GM18861 (cell line): ENCODE measurements at regions not wholly inside any gene's neighbourhood (a gene's known extent, or its start where the extent isn't known, plus 50 kb on each side); places are given as distances from the start of the nearest gene placed in this dataset.
"Not testable (repeated sequence)": the region's sequence is repeated elsewhere in the genome, so short reads cannot be mapped to it uniquely, and the experiment has no call there.

Experiments
- ATAC-seq: cut with Tn5 transposase; IDR thresholded peaks from one replicate; pipeline ENCODE4 v1.9.1; 2021; ENCODE audit not compliant: unreplicated experiment

DNA sequence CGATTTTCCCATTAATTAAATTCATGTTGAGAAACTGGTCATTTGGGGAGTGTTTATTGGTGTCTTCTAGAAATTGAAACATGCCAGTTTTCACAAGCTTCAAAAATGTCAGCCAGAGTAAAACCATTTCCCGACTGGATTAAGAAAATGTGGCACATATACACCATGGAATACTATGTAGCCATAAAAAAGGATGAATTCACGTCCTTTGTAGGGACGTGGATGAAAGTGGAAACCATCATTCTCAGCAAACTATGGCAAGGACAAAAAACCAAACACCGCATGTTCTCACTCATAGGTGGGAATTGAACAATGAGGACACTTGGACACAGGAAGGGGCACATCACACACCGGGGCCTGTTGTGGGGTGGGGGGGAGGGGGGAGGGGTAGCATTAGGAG is 162.1 kb upstream of the FGF13 start:
- ATAC-seq, result not testable (repeated sequence)

DNA sequence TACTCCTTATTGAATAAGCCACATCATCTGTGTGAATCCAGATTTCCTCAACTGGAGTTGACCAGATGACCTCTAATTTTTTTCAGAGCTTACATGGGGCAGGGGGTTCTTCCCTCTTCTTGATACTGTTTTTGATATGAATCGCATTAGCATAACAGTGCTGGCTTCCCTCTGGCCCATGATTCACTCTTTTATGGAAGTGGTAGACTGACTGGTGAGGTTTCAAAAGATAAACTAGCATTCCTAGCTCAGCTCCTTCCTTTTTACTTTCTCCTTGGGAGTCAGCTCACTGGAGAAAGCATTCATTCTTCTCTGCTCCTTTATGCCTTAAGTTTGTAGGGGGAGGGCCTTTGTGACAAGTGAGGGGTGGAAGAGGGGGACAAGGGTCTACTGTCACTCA is 161.0 kb upstream of the FGF13 start:
- ATAC-seq, result no peak

DNA sequence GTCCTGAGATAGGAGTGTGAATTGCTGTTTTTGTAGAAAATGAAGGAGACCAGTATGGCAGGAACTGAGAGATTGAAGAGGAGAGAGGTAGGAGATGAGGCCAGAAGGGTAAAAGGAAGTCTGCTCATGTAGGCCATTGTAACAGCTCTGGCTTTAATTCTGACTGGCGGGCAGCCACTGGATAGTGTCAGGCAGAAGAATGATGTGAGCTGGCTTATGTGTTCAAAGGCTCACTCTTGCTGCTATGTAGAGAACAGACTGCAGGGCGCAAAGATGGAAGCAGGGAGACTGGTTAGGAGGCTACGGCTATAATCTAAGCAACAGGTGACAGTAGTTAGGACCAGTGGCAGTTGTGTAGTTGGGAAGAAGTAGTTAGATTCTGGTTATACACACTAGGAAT is 160.2 kb upstream of the FGF13 start:
- no peak for ATAC-seq

DNA sequence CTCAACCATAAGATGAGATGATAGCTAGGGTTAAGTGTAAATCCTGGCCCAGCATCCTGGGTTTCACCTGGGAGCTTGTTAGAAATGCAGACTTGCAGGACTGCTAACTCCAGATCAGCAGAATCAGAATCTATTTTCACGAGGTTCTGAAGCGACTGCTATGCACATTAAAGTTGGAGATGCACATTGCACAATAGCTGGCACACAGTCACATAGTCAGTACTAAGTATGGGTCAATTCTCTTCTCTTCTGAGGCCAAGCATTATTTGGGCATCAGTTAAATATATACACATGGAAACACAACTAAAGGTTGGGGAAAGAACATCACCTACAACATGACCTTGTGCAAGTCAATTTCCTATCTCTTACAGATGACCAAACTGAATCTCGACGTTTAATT is 155.1 kb upstream of the FGF13 start:
- ATAC-seq, result no peak

DNA sequence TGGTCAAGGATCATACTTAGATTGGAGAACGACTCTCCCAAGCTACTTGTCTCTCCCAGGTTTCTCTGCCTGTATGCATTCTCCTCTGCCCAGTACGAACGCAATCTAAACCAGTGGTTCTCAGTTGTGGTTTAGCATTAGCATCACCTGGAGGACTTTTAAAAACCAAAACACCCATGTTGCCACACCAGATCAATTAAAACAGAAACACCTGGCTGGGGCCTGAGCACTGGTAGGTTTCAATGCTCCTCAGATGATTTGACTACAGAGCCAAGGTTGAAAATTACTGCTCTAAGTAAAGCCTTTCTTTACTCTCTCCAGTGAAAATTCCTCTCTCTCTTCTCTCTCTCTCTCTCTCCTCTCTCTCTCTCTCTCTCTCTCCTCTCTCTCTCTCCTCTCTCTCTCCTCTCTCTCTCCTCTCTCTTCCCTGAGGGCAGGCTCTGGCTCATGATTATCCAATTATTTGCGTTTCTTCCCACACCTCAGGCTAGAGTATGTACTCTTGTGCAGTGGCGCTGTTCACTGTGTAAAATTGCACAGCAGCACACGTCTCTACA is 153.7 kb upstream of the FGF13 start:
- ATAC-seq, result no peak

DNA sequence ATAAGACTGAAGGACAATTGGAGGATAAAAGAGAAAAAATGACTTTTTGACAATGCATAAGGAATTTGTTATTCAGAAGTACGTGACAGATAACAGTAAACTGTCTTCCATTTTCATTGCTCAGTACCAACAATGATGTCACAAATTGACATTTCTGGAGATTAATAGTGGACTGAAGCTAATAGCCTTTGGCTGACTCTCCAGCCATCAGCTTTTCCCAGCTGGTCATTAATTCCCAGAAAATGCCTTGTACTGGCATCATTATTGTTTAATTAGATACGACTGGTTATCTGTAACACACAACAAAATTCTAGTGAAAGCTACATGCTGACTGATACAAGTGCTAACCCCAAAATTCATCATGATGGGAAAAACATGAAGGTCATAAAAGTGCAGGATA is 147.9 kb upstream of the FGF13 start:
- ATAC-seq, result no peak

DNA sequence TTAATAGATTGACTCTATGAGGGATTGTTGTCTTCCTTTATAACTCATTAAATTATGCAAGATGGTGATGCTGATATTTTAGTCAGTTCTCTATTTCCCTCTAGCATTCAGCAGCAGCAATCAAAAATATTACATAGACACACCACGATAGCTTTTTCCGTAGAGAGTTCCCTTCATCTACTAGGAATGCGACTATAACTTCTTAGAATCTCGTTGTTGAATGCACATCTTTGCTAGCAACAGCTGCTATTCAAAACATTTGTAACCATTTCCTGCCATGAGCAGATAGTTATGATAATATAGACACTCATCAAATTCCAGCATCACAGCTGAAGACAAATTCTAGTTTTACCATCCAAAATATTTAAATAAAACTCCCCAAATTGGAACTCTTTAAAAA is 147.4 kb upstream of the FGF13 start:
- ATAC-seq, result no peak

DNA sequence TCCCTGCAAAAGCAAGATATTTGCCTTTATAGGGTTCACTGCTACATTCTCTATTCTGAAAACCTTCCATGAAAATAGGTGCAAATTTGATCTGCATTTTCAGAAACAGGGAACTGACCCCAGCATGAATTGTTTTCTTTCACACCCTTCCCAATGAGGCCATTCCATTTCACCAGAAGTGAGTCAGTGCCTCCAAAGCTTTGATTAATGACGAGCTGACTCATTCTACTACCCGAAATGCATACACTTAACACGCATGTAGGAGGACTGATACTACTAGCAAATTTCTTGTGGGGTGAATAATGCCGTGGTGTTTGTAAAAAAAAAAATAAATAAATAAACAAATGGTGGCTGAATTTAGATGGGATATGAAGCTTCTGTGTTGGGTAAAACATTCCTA is 146.9 kb upstream of the FGF13 start:
- ATAC-seq, result no peak

DNA sequence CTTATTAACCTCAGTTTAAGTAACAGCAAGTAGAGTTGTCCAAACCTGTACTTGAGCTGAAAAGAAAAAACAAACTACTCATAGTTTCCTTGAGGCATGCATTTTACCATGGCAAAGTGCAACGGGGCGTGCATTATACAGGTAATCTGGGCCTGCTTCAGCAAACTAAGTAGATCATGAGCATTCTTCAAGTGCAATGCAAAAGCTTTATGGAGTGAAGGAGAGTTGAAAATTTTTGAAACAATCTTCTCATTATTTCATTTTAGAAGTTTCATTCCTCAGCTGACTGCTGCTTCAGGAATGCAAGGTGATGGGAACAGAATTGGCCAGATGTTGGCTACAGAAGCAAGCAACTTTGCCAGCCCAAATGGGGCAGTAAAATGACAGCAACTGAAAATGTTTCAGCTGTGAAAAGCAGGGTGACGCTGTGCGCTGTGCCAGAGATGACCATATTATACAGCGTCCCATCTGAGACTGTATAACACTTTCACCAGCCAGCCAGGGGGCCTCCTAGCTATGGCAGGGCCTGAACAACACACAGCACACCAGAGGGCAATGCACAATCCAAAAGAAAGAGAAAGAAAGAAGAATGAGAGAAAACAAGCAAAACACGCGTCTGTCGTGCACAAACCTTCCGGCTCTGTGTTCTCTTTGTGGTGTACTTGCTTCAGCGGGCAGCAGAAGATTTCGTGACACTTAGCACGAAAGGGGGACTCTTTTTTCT is 145.5 kb upstream of the FGF13 start:
- ATAC-seq, result no peak

DNA sequence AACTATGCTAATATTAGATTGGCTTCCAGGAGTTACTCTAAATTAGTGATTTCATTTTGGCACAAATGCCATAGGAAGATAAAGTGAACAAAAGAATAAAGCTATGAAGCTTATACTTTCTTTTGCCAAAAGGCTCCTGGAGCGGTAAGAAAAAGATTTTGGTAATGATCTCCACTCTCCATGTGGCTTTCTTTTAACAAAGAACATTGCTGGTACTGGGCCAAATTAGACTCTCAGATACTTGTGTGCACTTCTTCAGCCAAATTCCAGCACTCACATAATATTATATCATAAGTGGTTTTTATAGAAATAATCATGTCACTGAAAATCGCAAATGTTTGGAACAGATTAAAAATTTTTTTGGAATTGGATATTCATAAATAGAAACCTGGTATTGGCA is 142.4 kb upstream of the FGF13 start:
- no peak for ATAC-seq

DNA sequence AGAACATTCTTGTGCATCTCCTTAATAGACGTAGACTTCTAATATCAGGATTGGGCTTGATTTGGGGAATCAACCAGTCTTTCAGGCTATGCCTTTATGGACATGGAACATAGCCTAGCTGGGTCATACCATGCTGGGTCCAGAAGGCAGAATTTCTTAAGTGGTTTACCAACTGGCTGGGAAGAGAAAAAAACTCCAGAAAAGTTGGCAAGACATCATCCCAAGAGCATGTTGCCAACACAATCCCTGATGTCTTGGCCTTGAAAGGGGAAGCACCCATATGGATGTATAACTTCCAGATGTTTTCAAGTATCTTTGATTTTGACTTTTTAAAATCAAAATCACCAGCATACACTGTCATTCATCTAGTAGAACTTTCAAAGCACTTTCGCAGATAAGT is 138.0 kb upstream of the FGF13 start:
- no peak for ATAC-seq

DNA sequence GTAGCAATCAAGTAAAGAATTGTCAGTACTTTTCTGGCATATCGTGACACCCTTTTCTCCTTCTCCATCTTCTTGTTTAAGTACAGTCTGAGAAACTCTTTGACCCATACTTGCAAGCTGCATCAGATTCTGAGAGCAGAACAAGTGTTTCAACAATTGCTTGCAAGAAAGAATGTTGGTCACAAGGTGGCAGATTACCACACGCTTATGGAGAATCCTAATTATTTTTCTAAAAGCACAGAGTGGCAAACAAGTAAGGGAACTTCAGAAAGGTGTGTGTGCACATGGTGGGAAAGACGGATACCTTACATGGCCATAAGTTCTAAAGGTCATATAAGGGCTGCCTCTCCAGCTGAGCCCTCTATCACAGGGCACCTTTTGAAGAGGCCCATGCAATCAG is 136.4 kb upstream of the FGF13 start:
- no peak for ATAC-seq

DNA sequence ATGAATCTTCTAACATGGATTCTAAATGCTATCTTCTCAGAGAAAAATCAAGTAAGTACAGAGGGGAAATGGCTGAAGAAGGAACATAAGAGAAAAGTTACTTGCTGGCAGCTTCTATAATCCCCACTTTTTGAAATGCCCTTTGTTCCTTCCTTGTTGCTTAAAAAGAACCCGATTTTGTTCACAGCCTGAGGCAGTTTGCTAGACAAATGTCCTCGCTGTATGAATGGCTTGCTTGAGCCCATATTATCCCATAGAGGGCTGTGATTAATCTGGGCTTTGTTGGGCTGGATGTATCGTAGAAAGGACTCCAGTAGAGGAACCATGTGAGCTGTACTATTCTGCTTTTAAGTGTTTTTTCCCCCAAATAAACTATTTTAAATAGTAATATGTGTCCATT is 134.3 kb upstream of the FGF13 start:
- ATAC-seq, result no peak

DNA sequence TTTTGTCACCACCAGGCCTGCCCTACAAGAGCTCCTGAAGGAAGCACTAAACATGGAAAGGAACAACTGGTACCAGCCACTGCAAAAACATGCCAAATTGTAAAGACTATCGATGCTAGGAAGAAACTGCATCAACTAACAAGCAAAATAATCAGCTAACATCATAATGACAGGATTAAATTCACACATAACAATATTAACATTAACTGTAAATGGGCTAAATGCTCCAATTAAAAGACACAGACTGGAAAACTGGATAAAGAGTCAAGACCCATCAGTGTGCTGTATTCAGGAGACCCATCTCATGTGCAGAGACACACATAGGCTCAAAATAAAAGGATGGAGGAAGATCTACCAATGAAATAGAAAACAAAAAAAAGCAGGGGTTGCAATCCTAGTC is 95.9 kb upstream of the FGF13 start:
- ATAC-seq, result not testable (repeated sequence)

DNA sequence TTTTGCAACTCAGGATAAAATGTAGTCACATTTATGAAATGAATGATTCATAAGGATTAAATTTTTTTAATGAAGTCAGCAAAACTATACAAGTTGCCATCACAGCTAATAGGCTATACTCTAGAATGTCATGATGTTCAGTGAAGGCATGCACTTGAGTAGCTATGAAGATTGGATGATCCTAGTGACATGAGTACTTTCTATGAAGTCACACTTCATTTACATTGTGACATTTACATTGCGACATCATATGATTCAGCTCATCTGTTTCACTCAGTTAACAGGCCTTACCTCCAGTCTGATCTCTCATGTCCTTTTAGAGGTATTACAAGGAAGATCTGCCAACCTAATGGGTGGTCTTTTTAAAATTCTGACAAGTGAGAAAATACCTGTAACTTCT is 82.7 kb upstream of the FGF13 start:
- no peak for ATAC-seq

DNA sequence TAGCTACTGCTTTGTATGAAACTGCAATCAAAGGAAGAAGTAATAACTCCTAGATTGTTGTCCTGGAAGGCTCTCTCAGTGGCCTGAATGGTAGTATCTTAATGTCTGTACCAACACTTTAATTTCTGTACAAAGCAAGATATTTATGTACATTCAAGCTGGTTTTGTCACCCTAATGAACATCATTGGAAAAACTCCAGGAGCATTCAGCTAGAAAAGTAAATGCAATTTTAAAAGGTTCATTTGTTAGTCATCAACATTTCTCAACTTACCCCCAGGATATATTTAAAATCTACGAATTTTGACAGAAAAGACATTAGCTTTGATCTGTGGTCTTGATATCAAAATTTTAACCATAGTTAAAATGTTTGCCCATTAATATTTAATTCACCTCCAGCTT is 80.0 kb upstream of the FGF13 start:
- ATAC-seq, result no peak

DNA sequence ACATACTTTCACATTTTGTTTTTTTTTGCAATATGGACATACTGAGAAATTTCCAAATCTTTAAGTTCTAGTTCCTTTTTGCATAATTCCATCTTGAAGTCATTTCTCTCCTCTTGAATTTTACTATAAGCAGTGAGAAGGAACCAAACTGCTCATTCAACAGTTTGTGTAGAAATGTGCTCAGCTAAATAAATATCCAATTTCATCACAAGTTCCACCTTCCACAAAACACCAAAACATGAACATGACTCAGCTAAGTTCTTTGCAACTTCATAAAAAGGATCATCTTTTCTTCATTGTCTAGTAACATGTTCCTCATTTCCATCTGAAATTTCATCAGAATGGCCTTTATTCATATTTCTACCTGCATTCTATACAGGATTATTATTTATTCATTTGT is 77.3 kb upstream of the FGF13 start:
- ATAC-seq, result no peak

DNA sequence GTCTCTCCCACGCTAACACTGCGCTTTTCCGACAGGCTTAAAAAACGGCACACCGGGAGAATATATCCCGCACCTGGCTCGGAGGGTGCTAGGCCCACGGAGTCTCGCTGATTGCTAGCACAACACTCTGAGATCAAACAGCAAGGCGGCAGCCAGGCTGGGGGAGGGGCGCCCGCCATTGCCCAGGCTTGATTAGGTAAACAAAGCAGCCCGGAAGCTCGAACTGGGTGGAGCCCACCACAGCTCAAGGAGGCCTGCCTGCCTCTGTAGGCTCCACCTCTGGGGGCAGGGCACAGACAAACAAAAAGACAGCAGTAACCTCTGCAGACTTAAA is 67.0 kb upstream of the FGF13 start:
- not testable (repeated sequence) for ATAC-seq

DNA sequence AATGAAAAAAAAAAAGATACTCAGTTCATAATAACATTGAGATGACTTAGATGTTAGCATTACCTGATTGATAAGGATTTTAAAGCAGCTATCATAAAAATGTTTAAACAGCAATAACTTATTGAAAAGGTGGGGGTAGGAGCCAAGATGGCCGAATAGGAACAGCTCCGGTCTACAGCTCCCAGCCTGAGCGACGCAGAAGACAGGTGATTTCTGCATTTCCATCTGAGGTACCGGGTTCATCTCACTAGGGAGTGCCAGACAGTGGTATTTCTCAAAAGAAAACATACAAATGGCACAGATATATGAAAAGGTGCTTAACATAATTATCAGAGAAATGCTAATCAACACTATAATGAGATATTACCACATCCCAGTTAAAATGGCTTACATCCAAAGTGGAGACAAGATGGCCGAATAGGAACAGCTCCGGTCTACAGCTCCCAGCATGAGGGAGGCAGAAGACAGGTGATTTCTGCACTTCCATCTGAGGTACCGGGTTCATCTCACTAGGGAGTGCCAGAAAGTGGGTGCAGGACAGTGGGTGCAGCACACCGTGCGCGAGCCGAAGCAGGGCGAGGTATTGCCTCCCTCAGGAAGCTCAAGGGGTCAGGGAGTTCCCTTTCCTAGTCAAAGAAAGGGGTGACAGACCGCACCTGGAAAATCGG is 66.5 kb upstream of the FGF13 start:
- ATAC-seq, result not testable (repeated sequence)

DNA sequence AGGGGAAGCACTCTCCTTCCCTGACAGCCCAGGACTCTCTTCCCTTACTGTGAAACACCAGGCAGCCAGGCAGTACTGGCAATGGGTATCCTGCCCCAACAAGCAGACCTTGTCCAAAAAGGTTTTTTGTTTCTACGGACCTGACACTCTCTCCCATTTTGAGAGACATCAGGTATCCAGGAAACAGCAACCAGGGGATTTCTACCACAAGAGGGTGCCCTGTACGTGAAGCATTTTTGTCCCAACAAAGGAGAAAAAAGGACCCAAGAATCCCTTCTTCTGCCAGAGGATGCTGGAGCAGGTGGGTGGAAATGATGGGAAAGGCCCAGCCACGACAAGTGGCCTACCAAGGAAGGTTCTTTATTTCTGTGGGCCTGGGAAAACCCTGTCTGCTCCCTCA is 65.7 kb upstream of the FGF13 start:
- no peak for ATAC-seq

DNA sequence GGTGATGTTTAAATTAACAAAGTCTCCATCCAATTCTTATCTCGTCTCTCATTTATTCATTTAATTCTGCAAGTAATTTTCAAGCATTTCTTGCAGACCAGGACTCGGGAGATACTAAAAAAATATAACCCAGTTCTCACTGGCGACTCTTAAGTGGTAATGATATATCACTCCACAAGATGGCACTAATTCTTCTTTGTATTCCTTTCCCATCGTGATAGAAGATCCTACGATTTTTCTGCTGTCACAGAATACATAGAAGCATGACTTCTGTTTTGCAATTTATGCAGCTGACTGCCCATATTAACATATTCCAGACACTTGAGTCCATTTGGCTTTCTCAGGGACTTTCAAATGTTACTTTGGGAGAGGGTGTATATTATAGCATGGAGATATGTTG is 64.0 kb upstream of the FGF13 start:
- no peak for ATAC-seq

DNA sequence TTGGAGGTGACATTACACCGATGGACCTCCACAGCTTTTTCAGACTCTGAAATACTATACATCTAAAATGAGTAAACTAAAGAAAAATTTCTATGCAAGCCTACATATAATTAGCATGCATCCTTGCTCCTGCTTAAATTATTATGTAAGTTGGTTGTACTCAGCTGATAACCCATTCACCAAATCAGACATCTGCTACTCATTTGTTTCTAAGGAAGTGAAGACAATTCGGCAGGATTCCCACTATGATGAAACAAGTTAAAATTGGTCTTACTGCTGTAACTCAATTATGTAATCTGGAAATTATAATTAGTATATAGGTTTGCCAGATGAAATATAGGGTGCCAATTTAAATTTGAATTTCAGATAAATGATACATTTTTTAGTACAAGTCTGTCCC is 59.5 kb upstream of the FGF13 start:
- ATAC-seq, result no peak

DNA sequence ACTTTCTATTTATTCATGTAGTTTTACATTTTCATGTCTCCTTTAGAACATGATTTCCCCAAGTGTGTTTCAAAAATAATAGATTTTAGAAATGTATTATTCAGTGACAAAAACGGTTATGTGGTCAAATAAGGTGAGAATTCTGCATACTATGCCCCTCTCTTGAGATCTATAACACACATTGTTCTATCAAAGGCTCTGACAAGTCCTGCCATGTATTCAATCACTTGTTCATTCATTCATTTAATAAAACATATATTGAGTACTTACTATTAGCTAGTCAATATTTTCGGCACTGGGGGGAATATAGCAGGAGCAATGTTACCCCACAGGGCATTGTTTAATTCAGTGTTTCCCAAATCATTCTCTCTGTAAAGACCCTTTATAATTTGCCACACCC is 58.4 kb upstream of the FGF13 start:
- ATAC-seq, result no peak
